Naive thymus-derived CD8-positive, alpha-beta T cell (primary cell): ENCODE measurements at regions not wholly inside any gene's neighbourhood (a gene's known extent, or its start where the extent isn't known, plus 50 kb on each side); places are given as distances from the start of the nearest gene placed in this dataset.

Source experiments
- ATAC-seq, 2 donors: fragments of 150-1000 bp; cut with Tn5 transposase in 1 of 2; sonication (Bioruptor Pico), chemical (Tn5 transposase) in 1 of 2; 1 replicate in 1 of 2; 2 replicates in 1 of 2; pipeline ENCODE4 v1.10.0; 2021; ENCODE audit warnings: mild to moderate bottlenecking in 2 of 2, moderate library complexity in 2 of 2
- POLR2A ChIA-PET: fragments of 350-600 bp; sonication (Branson Sonifier 250); formaldehyde crosslinking; loops from one replicate; lab custom pipeline; 2021; ENCODE audit warnings: antibody characterized with exemption; lab: Charles Lee
- DNase-seq, 10 donors: peaks; one replicate each; pipeline versions ENCODE4 v3.0.0 to v3.0.0-alpha.2; 2020 to 2022
- H3K27ac Mint-ChIP-seq, 10 donors: one replicate each; pipeline ENCODE4 v1.8.0; 2020 to 2022; ENCODE audit warnings: mild to moderate bottlenecking in 10 of 10, mixed read lengths in 10 of 10, moderate library complexity in 4 of 10, inconsistent platforms in 1 of 10
- H3K27me3 Mint-ChIP-seq, 5 donors: one replicate each; pipeline ENCODE4 v1.8.0; 2021 to 2022; ENCODE audit warnings: mixed read lengths in 5 of 5
- H3K36me3 Mint-ChIP-seq, 3 donors: one replicate each; pipeline ENCODE4 v1.8.0; 2020 to 2022; ENCODE audit warnings: mixed read lengths in 3 of 3, mild to moderate bottlenecking in 2 of 3, inconsistent platforms in 1 of 3
- H3K4me1 Mint-ChIP-seq, 4 donors: one replicate each; pipeline ENCODE4 v1.8.0; 2021 to 2022; ENCODE audit warnings: mixed read lengths in 4 of 4
- H3K4me3 Mint-ChIP-seq, 10 donors: one replicate each; pipeline ENCODE4 v1.8.0; 2020 to 2022; ENCODE audit warnings: mild to moderate bottlenecking in 10 of 10, mixed read lengths in 10 of 10, moderate library complexity in 6 of 10, inconsistent platforms in 1 of 10
- H3K9me3 Mint-ChIP-seq, 9 donors: one replicate each; pipeline ENCODE4 v1.8.0; 2020 to 2022; ENCODE audit warnings: mixed read lengths in 9 of 9, mild to moderate bottlenecking in 3 of 9, inconsistent platforms in 1 of 9, moderate library complexity in 1 of 9

- H3K4me3 Mint-ChIP-seq: no peak overlapping the region
- POLR2A ChIA-PET: no interaction called here
- DNase-seq (no peak), ATAC-seq (no peak)
- no peaks in the 10 kb centered on the region for H3K4me1 Mint-ChIP-seq
- no peaks in the 10 kb centered on the region for H3K27me3 Mint-ChIP-seq
- H3K9me3 Mint-ChIP-seq: peaks cover 0 to 26% (median 11%) of the 10 kb centered on the region in 9 donors
- no peak overlapping the region for H3K27ac Mint-ChIP-seq
- H3K36me3 Mint-ChIP-seq: no peaks in the 10 kb centered on the region
Observed at GRCh38 chr17:22654447-22654846, 962.1 kb downstream of the KCNJ18 start.

GRCh38 chr17:22669721-22670120 lies 977.4 kb downstream of the KCNJ18 start:
- Mint-ChIP-seq H3K27me3 (no peaks in the 10 kb centered on the region), H3K4me1 (no peaks in the 10 kb centered on the region), H3K36me3 (no peaks in the 10 kb centered on the region), H3K4me3 (no peak overlapping the region), H3K9me3 (peaks cover 0 to 20% (median 2%) of the 10 kb centered on the region in 9 donors), H3K27ac (no peak overlapping the region)
- POLR2A ChIA-PET: no interaction called here
- ATAC-seq (no peak), DNase-seq (no peak)

GRCh38 chr17:22671110-22671509 lies 978.8 kb downstream of the KCNJ18 start:
- H3K27me3 Mint-ChIP-seq: no peaks in the 10 kb centered on the region
- no peak overlapping the region for H3K4me3 Mint-ChIP-seq
- ATAC-seq (no peak), DNase-seq (no peak)
- H3K27ac Mint-ChIP-seq: no peak overlapping the region
- POLR2A ChIA-PET: no interaction called here
- peaks cover 0 to 6% (median 0%) of the 10 kb centered on the region in 3 donors for H3K36me3 Mint-ChIP-seq
- H3K9me3 Mint-ChIP-seq: peaks cover 0 to 21% (median 8%) of the 10 kb centered on the region in 9 donors
- H3K4me1 Mint-ChIP-seq: no peaks in the 10 kb centered on the region

- POLR2A ChIA-PET: no interaction called here
- H3K9me3 Mint-ChIP-seq: peaks cover 3 to 34% (median 15%) of the 10 kb centered on the region in 9 donors
- no peaks in the 10 kb centered on the region for H3K4me1 Mint-ChIP-seq
Observed at GRCh38 chr17:22692066-22692805, 999.9 kb downstream of the KCNJ18 start.

GRCh38 chr17:22692806-22693171 lies 1000.5 kb downstream of the KCNJ18 start:
- Mint-ChIP-seq H3K4me1 (no peaks in the 10 kb centered on the region), H3K27me3 (no peaks in the 10 kb centered on the region), H3K9me3 (peaks cover 4 to 39% (median 19%) of the 10 kb centered on the region in 9 donors), H3K36me3 (no peaks in the 10 kb centered on the region), H3K4me3 (no peak overlapping the region), H3K27ac (no peak overlapping the region)
- ATAC-seq (no peak), DNase-seq (no peak)
- POLR2A ChIA-PET: no interaction called here

More at GRCh38 chr17:22692066-22692805, 999.9 kb downstream of the KCNJ18 start:
- H3K27ac Mint-ChIP-seq: no peak overlapping the region
- ATAC-seq (no peak), DNase-seq (no peak)
- no peaks in the 10 kb centered on the region for H3K27me3 Mint-ChIP-seq
- no peak overlapping the region for H3K4me3 Mint-ChIP-seq
- no peaks in the 10 kb centered on the region for H3K36me3 Mint-ChIP-seq

DNA sequence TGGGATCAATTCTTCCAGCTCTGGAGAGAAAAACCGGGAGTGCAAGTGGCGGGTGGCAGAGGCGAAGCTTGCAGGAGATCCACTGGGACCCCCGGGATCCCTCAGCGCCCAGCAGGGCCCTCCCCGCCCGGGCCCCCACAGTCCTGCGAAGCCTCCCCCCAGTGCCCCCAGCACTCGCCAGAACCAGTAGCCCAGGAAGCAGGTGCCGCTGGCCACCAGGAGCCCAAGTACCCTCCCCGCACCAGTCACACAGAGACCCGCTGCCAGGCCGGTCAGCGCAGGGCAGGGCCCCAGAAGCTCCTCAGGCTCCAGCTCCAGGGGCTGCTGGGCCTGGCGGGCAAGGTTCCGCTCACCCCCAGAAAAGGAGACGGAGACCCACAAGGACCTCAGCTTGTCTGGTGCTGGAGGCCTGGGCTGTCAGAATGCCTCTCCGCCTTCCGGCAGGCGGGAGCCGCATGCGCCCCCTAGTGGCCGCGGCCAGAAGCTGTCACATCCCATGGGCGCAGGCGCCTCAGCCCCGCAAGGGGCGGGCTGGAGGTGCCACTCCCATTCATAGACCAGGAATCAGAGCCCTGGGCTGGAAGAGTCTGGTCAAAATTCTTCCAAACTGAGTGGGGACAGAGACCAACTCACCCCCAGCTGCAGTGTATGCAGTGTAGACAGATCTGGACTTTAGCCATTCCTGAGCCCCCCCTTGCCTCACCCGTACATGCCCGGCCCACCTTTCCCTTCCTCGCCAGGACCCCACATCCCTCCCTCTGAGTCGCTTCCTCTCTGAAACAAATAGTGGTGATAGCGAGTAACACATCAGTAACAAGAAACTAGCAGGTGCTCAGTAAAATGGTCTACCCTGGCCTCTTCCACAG lies 1002.3 kb downstream of the KCNJ18 start:
- Mint-ChIP-seq H3K36me3 (peaks cover 0 to 11% (median 0%) of the 10 kb centered on the region in 3 donors), H3K4me3 (no peak overlapping the region), H3K9me3 (peaks cover 10 to 52% (median 33%) of the 10 kb centered on the region in 9 donors), H3K4me1 (no peaks in the 10 kb centered on the region), H3K27ac (no peak overlapping the region), H3K27me3 (no peaks in the 10 kb centered on the region)
- ATAC-seq (no peak), DNase-seq (no peak)
- POLR2A ChIA-PET: no interaction called here

DNA sequence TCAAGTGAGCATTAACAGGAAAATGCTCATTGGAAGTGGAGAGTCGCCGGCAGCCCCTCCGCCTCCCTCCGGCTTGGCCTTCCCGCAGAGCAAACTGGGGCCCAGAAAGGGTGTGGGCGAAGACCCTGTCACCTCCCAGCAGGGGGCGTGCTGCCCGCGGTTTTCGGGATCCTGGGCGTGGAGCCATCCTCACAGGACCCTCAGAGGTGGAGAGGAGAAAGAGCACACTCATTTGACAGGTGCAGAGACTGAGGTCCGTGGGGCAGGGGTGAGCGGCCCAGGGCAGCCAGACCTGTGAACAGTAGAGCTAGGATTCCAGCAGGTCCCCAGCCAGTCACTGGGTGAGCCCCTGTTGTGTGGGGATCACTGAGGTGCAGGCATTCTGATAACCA lies 1002.9 kb downstream of the KCNJ18 start:
- DNase-seq: no peak
- POLR2A ChIA-PET: no interaction called here
- no peak for ATAC-seq
- Mint-ChIP-seq H3K4me1 (no peaks in the 10 kb centered on the region), H3K36me3 (peaks cover 0 to 11% (median 0%) of the 10 kb centered on the region in 3 donors), H3K4me3 (no peak overlapping the region), H3K27ac (no peak overlapping the region), H3K9me3 (peaks cover 10 to 52% (median 33%) of the 10 kb centered on the region in 9 donors), H3K27me3 (no peaks in the 10 kb centered on the region)

GRCh38 chr17:22703204-22703603 lies 1010.9 kb downstream of the KCNJ18 start:
- DNase-seq: no peak
- no peak overlapping the region for H3K4me3 Mint-ChIP-seq
- no peaks in the 10 kb centered on the region for H3K4me1 Mint-ChIP-seq
- H3K36me3 Mint-ChIP-seq: peaks cover 0 to 9% (median 0%) of the 10 kb centered on the region in 3 donors
- H3K27ac Mint-ChIP-seq: no peak overlapping the region
- POLR2A ChIA-PET: no interaction called here
- peaks cover 0 to 2% (median 0%) of the 10 kb centered on the region in 5 donors for H3K27me3 Mint-ChIP-seq
- peaks cover 5 to 31% (median 15%) of the 10 kb centered on the region in 9 donors for H3K9me3 Mint-ChIP-seq
- ATAC-seq: no peak

DNA sequence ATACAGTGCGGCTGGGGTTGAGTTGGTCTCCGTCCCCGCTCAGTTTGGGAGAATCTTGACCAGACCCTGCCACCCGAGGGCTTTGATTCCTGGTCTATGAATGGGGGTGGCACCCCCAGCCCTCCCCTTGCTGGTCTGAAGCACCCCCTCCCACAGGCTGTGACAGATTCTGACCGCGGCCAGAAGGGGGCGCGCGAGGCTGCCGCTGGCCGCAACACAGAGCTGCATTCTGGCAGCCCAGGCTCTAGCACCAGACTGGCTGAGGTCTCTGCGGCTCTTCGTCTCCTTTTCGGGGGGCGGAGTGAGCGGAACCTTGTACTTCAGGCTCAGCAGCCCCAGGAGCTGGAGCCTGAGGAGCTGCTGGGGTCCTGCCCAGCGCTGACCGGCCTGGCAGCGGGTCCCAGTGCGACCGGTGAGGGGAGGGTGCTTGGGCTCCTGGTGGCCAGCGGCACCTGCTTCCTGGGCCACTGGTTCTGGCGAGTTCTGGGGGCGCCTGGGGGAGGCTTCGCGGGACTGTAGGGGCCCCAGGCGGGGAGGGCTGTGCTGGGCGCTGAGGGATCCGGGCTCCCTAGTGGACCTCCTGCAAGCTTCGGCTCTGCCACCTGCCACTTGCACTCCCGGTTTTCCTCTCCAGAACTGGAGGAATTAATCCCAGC lies 1011.6 kb downstream of the KCNJ18 start:
- Mint-ChIP-seq H3K4me3 (no peak overlapping the region), H3K4me1 (no peaks in the 10 kb centered on the region), H3K36me3 (peaks cover 0 to 2% (median 0%) of the 10 kb centered on the region in 3 donors), H3K27ac (no peak overlapping the region), H3K27me3 (peaks cover 0 to 4% (median 0%) of the 10 kb centered on the region in 5 donors), H3K9me3 (peaks cover 2 to 30% (median 14%) of the 10 kb centered on the region in 9 donors)
- POLR2A ChIA-PET: no interaction called here
- DNase-seq (no peak), ATAC-seq (no peak)

DNA sequence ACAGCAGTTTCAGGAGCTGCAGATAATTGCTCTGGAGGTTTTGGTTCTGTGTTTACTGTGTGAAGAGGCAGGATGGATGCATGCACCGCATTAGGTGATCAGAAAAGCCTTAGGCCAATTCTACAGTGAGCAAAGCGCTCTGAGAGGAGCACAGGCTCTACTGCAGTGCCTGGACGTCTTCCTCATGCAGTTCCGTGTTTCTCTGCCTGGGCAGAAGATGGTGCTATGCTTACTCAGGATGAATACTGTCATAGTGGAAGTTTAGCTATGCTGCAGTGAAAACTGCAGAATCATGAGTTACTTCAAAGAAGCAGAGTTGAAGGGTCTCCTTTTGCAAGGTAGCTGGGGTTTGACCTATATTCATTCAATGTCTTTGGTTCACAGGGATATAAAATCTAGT lies 1012.4 kb downstream of the KCNJ18 start:
- Mint-ChIP-seq H3K4me3 (no peak overlapping the region), H3K27ac (peak overlapping the region in 1 of 10 donors; percentile 79), H3K9me3 (peaks cover 2 to 32% (median 14%) of the 10 kb centered on the region in 9 donors), H3K27me3 (peaks cover 0 to 4% (median 0%) of the 10 kb centered on the region in 5 donors), H3K36me3 (no peaks in the 10 kb centered on the region), H3K4me1 (no peaks in the 10 kb centered on the region)
- DNase-seq (no peak), ATAC-seq (no peak)
- POLR2A ChIA-PET: no interaction called here

DNA sequence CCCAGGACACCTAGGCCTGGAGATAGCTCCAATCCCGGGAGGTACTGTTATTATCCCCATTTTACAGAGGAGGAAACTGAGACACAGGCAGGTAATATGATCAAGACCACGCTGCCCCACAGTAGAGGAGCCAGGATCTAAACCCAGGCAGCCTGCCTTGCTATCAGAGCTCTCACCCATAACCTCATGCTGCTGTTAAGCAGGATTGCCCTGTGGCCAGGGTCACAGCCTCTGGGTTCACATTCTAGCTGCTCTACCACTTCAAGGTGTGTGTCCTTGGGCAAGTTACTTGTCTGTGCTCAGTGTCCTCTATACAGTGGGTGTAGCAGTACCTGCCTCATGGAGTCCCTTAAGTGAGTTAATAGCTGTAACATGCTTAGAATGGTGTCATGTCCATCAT lies 1015.3 kb downstream of the KCNJ18 start:
- H3K36me3 Mint-ChIP-seq: no peaks in the 10 kb centered on the region
- H3K27ac Mint-ChIP-seq: no peak overlapping the region
- no peak for DNase-seq
- POLR2A ChIA-PET: no interaction called here
- H3K27me3 Mint-ChIP-seq: peaks cover 0 to 4% (median 0%) of the 10 kb centered on the region in 5 donors
- no peak for ATAC-seq
- H3K4me1 Mint-ChIP-seq: no peaks in the 10 kb centered on the region
- no peak overlapping the region for H3K4me3 Mint-ChIP-seq
- H3K9me3 Mint-ChIP-seq: peaks cover 2 to 38% (median 30%) of the 10 kb centered on the region in 9 donors

DNA sequence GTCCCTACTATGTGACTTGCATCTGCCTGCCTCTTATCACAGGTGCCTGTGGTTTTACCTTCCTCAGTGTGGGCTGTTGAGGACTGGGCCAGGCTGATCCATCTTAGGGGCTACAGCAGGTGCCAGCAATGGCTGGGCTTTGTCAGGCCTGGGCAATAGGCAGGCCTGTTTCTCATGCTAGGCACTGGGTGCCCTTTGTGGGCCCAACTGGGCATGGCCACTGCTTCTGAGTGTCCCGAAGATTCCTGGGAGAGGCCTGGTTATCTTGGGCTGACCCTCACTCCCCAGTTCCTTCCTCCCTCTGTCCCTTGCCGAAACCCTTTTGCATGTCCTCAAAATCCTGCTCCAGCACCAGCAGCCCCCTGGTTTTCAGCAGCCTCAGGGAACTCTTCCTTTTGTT lies 1024.9 kb downstream of the KCNJ18 start:
- ATAC-seq: no peak

More for the DNA sequence above, 1024.9 kb downstream of the KCNJ18 start:
- Mint-ChIP-seq H3K27me3 (no peaks in the 10 kb centered on the region), H3K9me3 (peaks cover 0 to 62% (median 39%) of the 10 kb centered on the region in 9 donors), H3K4me3 (no peak overlapping the region), H3K36me3 (peaks cover 0 to 11% (median under 1%) of the 10 kb centered on the region in 3 donors), H3K27ac (no peak overlapping the region), H3K4me1 (no peaks in the 10 kb centered on the region)
- POLR2A ChIA-PET: no interaction called here
- no peak for DNase-seq
